ENCODE measurements at regions not wholly inside any gene's neighbourhood (a gene's known extent, or its start where the extent isn't known, plus 50 kb on each side); places are given as distances from the start of the nearest gene placed in this dataset.
"Not testable (repeated sequence)": the region's sequence is repeated elsewhere in the genome, so short reads cannot be mapped to it uniquely, and the experiment has no call there.

GRCh38 chr2:2580841-2581240 lies 249.8 kb upstream of the MYT1L start:
- not testable (repeated sequence) for TF ChIP-seq RAD21 (IDR thresholded peaks at IDR 0.05; ENCODE audit: low read length); CTCF (conservative IDR thresholded peaks at IDR 0.05; ENCODE audit: low read depth, low read length); MAFK (IDR thresholded peaks at IDR 0.05; ENCODE audit: low read depth, low read length); POLR2A (IDR thresholded peaks at IDR 0.05; ENCODE audit: low read depth, low read length); FOS (IDR thresholded peaks at IDR 0.05; ENCODE audit: low read depth, low read length); MAZ (IDR thresholded peaks at IDR 0.05; ENCODE audit: borderline replicate concordance, low read depth, low read length); USF2 (IDR thresholded peaks at IDR 0.05; ENCODE audit: low read depth, low read length)
